IPS-15b (cell line): ENCODE measurements at regions not wholly inside any gene's neighbourhood (a gene's known extent, or its start where the extent isn't known, plus 50 kb on each side); places are given as distances from the start of the nearest gene placed in this dataset.

Experiments
- H3K27me3 ChIP-seq: one replicate; pipeline ENCODE4 v1.6.1; 2013; ENCODE audit warnings: low read length; ENCODE audit not compliant: control insufficient read depth, insufficient read depth
- H3K36me3 ChIP-seq: one replicate; pipeline ENCODE4 v1.6.1; 2013; ENCODE audit warnings: low read length; ENCODE audit not compliant: control insufficient read depth, insufficient read depth
- H3K4me1 ChIP-seq: one replicate; pipeline ENCODE4 v1.6.1; 2013; ENCODE audit warnings: mild to moderate bottlenecking, low read length; ENCODE audit not compliant: control insufficient read depth, insufficient read depth
- H3K4me3 ChIP-seq: one replicate; pipeline ENCODE4 v1.5.1; 2013; ENCODE audit warnings: low read depth, low read length
- H3K9ac ChIP-seq: one replicate; pipeline ENCODE4 v1.6.1; 2013; ENCODE audit warnings: low read depth, mild to moderate bottlenecking, low read length
- H3K9me3 ChIP-seq: one replicate; pipeline ENCODE4 v1.6.1; 2013; ENCODE audit warnings: mild to moderate bottlenecking, low read length; ENCODE audit not compliant: control insufficient read depth, insufficient read depth

GRCh38 chr10:75314570-75314969 is 78.8 kb upstream of the COMTD1 start:
- H3K4me3 ChIP-seq, result no peak overlapping the region
- H3K27me3 ChIP-seq, result no peaks in the 10 kb centered on the region
- no peak overlapping the region for H3K9ac ChIP-seq
- H3K4me1 ChIP-seq, result no peaks in the 10 kb centered on the region
- H3K9me3 ChIP-seq, result no peaks in the 10 kb centered on the region
- H3K36me3 ChIP-seq, result no peaks in the 10 kb centered on the region

GRCh38 chr10:75312440-75312839 is 76.7 kb upstream of the COMTD1 start:
- no peaks in the 10 kb centered on the region for H3K9me3 ChIP-seq
- H3K36me3 ChIP-seq, result no peaks in the 10 kb centered on the region
- no peak overlapping the region for H3K9ac ChIP-seq
- H3K27me3 ChIP-seq, result no peaks in the 10 kb centered on the region
- H3K4me1 ChIP-seq, result no peaks in the 10 kb centered on the region
- no peak overlapping the region for H3K4me3 ChIP-seq

GRCh38 chr10:75305675-75306074 is 69.9 kb upstream of the COMTD1 start:
- no peak overlapping the region for H3K9ac ChIP-seq
- no peaks in the 10 kb centered on the region for H3K27me3 ChIP-seq
- no peaks in the 10 kb centered on the region for H3K4me1 ChIP-seq
- no peaks in the 10 kb centered on the region for H3K36me3 ChIP-seq
- no peaks in the 10 kb centered on the region for H3K9me3 ChIP-seq
- H3K4me3 ChIP-seq, result no peak overlapping the region

GRCh38 chr10:75304741-75305390 is 69.1 kb upstream of the COMTD1 start:
- Histone ChIP-seq H3K27me3 (no peaks in the 10 kb centered on the region), H3K9ac (no peak overlapping the region), H3K36me3 (no peaks in the 10 kb centered on the region), H3K4me3 (no peak overlapping the region), H3K9me3 (no peaks in the 10 kb centered on the region), H3K4me1 (no peaks in the 10 kb centered on the region)

- H3K9me3 ChIP-seq, result no peaks in the 10 kb centered on the region
- no peak overlapping the region for H3K4me3 ChIP-seq
- no peaks in the 10 kb centered on the region for H3K36me3 ChIP-seq
- no peak overlapping the region for H3K9ac ChIP-seq
- H3K4me1 ChIP-seq, result no peaks in the 10 kb centered on the region
- H3K27me3 ChIP-seq, result no peaks in the 10 kb centered on the region
Measured at GRCh38 chr10:75304313-75304712, 68.6 kb upstream of the COMTD1 start.

- Histone ChIP-seq H3K4me1 (no peaks in the 10 kb centered on the region), H3K36me3 (no peaks in the 10 kb centered on the region), H3K27me3 (no peaks in the 10 kb centered on the region), H3K9ac (no peak overlapping the region), H3K9me3 (no peaks in the 10 kb centered on the region), H3K4me3 (no peak overlapping the region)
Measured at GRCh38 chr10:75303045-75303777, 67.5 kb upstream of the COMTD1 start.

GRCh38 chr10:75302029-75302428 is 66.3 kb upstream of the COMTD1 start:
- no peaks in the 10 kb centered on the region for H3K36me3 ChIP-seq
- no peak overlapping the region for H3K4me3 ChIP-seq

GRCh38 chr10:75297021-75297599 is 61.4 kb upstream of the COMTD1 start:
- no peaks in the 10 kb centered on the region for H3K9me3 ChIP-seq
- peaks cover 3% of the 10 kb centered on the region for H3K4me1 ChIP-seq
- no peaks in the 10 kb centered on the region for H3K36me3 ChIP-seq
- no peak overlapping the region for H3K4me3 ChIP-seq
- H3K9ac ChIP-seq, result no peak overlapping the region
- H3K27me3 ChIP-seq, result peaks cover 47% of the 10 kb centered on the region

More at GRCh38 chr10:75302029-75302428, 66.3 kb upstream of the COMTD1 start:
- Histone ChIP-seq H3K9me3 (no peaks in the 10 kb centered on the region), H3K4me1 (peaks cover 3% of the 10 kb centered on the region), H3K27me3 (peaks cover 7% of the 10 kb centered on the region), H3K9ac (no peak overlapping the region)

GRCh38 chr10:75295868-75296441 is 60.2 kb upstream of the COMTD1 start:
- Histone ChIP-seq H3K27me3 (peaks cover 50% of the 10 kb centered on the region), H3K9me3 (no peaks in the 10 kb centered on the region), H3K4me1 (peaks cover 3% of the 10 kb centered on the region), H3K36me3 (no peaks in the 10 kb centered on the region), H3K9ac (no peak overlapping the region), H3K4me3 (no peak overlapping the region)

GRCh38 chr10:75294866-75295701 is 59.3 kb upstream of the COMTD1 start:
- Histone ChIP-seq H3K9ac (no peak overlapping the region), H3K36me3 (no peaks in the 10 kb centered on the region)

GRCh38 chr10:75294518-75294865 is 58.7 kb upstream of the COMTD1 start:
- Histone ChIP-seq H3K4me1 (peaks cover 3% of the 10 kb centered on the region), H3K27me3 (peaks cover 52% of the 10 kb centered on the region), H3K9ac (no peak overlapping the region), H3K4me3 (peak overlapping the region; percentile 48), H3K36me3 (no peaks in the 10 kb centered on the region), H3K9me3 (no peaks in the 10 kb centered on the region)

More at GRCh38 chr10:75294866-75295701, 59.3 kb upstream of the COMTD1 start:
- H3K27me3 ChIP-seq, result peaks cover 52% of the 10 kb centered on the region
- H3K4me3 ChIP-seq, result peak overlapping the region; percentile 48
- no peaks in the 10 kb centered on the region for H3K9me3 ChIP-seq
- H3K4me1 ChIP-seq, result peaks cover 3% of the 10 kb centered on the region
